ENCODE measurements at regions not wholly inside any gene's neighbourhood (a gene's known extent, or its start where the extent isn't known, plus 50 kb on each side); places are given as distances from the start of the nearest gene placed in this dataset.

DNA sequence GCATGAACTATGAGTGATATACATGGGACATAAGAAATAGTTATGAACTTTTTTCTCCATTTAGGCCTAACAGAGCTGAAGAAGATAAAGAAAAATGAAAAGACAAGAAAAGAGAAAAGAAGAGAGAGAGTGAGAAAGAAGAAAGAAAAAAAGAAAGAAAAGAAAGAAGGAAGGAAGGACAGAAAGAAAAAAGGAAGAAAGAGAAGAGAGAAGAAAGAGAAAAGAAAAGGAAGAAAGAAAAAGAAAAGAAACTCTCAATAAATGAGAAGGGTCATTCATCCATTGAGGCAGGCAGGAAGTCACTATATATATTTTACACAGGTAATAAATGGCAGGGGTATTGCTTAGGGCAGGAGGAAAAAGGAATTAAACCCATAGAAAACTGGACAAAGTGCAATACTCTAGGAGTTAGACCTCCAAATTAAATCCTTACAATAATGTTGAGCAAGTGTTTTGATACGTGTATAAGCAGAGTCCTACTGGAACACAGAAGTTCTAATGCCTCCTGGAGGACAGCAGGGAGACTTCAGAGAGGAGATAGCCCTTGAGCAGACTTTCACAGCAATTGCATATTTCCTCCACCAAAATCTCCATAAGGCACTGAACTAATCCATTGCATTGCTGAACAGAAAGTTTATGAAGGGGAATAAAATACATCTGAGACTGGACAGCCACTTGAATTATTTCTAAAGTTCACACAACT lies 86.4 kb upstream of the TENT5A start:
- TF ChIP-seq, protein P1, sequence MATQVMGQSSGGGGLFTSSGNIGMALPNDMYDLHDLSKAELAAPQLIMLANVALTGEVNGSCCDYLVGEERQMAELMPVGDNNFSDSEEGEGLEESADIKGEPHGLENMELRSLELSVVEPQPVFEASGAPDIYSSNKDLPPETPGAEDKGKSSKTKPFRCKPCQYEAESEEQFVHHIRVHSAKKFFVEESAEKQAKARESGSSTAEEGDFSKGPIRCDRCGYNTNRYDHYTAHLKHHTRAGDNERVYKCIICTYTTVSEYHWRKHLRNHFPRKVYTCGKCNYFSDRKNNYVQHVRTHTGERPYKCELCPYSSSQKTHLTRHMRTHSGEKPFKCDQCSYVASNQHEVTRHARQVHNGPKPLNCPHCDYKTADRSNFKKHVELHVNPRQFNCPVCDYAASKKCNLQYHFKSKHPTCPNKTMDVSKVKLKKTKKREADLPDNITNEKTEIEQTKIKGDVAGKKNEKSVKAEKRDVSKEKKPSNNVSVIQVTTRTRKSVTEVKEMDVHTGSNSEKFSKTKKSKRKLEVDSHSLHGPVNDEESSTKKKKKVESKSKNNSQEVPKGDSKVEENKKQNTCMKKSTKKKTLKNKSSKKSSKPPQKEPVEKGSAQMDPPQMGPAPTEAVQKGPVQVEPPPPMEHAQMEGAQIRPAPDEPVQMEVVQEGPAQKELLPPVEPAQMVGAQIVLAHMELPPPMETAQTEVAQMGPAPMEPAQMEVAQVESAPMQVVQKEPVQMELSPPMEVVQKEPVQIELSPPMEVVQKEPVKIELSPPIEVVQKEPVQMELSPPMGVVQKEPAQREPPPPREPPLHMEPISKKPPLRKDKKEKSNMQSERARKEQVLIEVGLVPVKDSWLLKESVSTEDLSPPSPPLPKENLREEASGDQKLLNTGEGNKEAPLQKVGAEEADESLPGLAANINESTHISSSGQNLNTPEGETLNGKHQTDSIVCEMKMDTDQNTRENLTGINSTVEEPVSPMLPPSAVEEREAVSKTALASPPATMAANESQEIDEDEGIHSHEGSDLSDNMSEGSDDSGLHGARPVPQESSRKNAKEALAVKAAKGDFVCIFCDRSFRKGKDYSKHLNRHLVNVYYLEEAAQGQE (IDR thresholded peaks at IDR 0.05; ENCODE audit: low read depth): no peak
- TF ChIP-seq NFIC (IDR thresholded peaks at IDR 0.05) (no peak), YY1 (IDR thresholded peaks at IDR 0.05; ENCODE audit: low read depth) (no peak), CEBPB (IDR thresholded peaks at IDR 0.05) (no peak)
